GM18508 (cell line): ENCODE measurements at regions not wholly inside any gene's neighbourhood (a gene's known extent, or its start where the extent isn't known, plus 50 kb on each side); places are given as distances from the start of the nearest gene placed in this dataset.
A peak's percentile ranks its signal among the peaks of the same experiment; 100 is the strongest.
"Not testable (repeated sequence)": the region's sequence is repeated elsewhere in the genome, so short reads cannot be mapped to it uniquely, and the experiment has no call there.

Source experiments
- ATAC-seq: cut with Tn5 transposase; IDR thresholded peaks from one replicate; pipeline ENCODE4 v1.9.1; 2021; ENCODE audit warnings: moderate number of reproducible peaks; ENCODE audit not compliant: insufficient read depth, unreplicated experiment

- no peak for ATAC-seq
Measured at GRCh38 chr5:57002959-57003485, 51.1 kb upstream of the MIER3 start.

- not testable (repeated sequence) for ATAC-seq
Measured at GRCh38 chr5:57003566-57003965, 51.6 kb upstream of the MIER3 start.

- no peak for ATAC-seq
Measured at GRCh38 chr5:57004800-57005199, 52.9 kb upstream of the MIER3 start.

GRCh38 chr5:57007344-57007743 lies 55.4 kb upstream of the MIER3 start:
- ATAC-seq: peak; percentile 92

- no peak for ATAC-seq
Measured at GRCh38 chr5:57009811-57010210, 57.9 kb upstream of the MIER3 start.

- ATAC-seq: no peak
Measured at GRCh38 chr5:57010786-57011185, 58.9 kb upstream of the MIER3 start.

GRCh38 chr5:57012511-57012910 lies 60.6 kb upstream of the MIER3 start:
- ATAC-seq: no peak

GRCh38 chr5:57025961-57026360 lies 74.0 kb upstream of the MIER3 start:
- no peak for ATAC-seq

- no peak for ATAC-seq
Measured at GRCh38 chr5:57028161-57028560, 76.2 kb upstream of the MIER3 start.

GRCh38 chr5:57032151-57032551 lies 80.2 kb upstream of the MIER3 start:
- no peak for ATAC-seq

GRCh38 chr5:57033103-57033502 lies 81.2 kb upstream of the MIER3 start:
- no peak for ATAC-seq

- no peak for ATAC-seq
Measured at GRCh38 chr5:57033503-57033902, 81.6 kb upstream of the MIER3 start.

GRCh38 chr5:57034201-57034916 lies 82.4 kb upstream of the MIER3 start:
- ATAC-seq: no peak

GRCh38 chr5:57035955-57036354 lies 84.0 kb upstream of the MIER3 start:
- ATAC-seq: no peak

- ATAC-seq: no peak
Measured at GRCh38 chr5:57036761-57037160, 84.8 kb upstream of the MIER3 start.

- ATAC-seq: no peak
Measured at GRCh38 chr5:57037355-57037754, 85.4 kb upstream of the MIER3 start.

GRCh38 chr5:57041570-57041969 lies 89.6 kb upstream of the MIER3 start:
- ATAC-seq: no peak

GRCh38 chr5:57042524-57042931 lies 90.6 kb upstream of the MIER3 start:
- no peak for ATAC-seq

GRCh38 chr5:57054135-57054534 lies 102.2 kb upstream of the MIER3 start:
- ATAC-seq: no peak

GRCh38 chr5:57054671-57055070 lies 102.7 kb upstream of the MIER3 start:
- no peak for ATAC-seq

GRCh38 chr5:57055731-57056130 lies 103.8 kb upstream of the MIER3 start:
- ATAC-seq: no peak

GRCh38 chr5:57063773-57064172 lies 110.1 kb upstream of the GPBP1 start:
- ATAC-seq: no peak
